RWPE1 (cell line): ENCODE measurements at regions not wholly inside any gene's neighbourhood (a gene's known extent, or its start where the extent isn't known, plus 50 kb on each side); places are given as distances from the start of the nearest gene placed in this dataset.

Source experiments
- CTCF ChIA-PET: fragments of 350-600 bp; sonication (Branson Sonifier 250); formaldehyde crosslinking; extraction: SDS; loops from one replicate; lab custom pipeline; 2021; lab: Yijun Ruan, JAX
- POLR2A ChIA-PET: fragments of 400-600 bp; formaldehyde crosslinking; extraction: SDS; loops from one replicate; lab custom pipeline; 2020; ENCODE audit warnings: antibody characterized with exemption; ENCODE audit not compliant: low non-redundant PET; lab: Yijun Ruan, JAX
- DNase-seq: peaks from one replicate; pipeline ENCODE4 v3.0.0; 2012; ENCODE audit warnings: low spot score
- H3K27ac ChIP-seq: fragments of 450-650 bp; 2 replicates; pipeline ENCODE4 v1.5.1; 2017
- CTCF ChIP-seq: fragments of 450-650 bp; conservative IDR thresholded peaks from 2 replicates; pipeline ENCODE4 v1.5.1; 2017; ENCODE audit warnings: low read depth, mild to moderate bottlenecking

- TF ChIP-seq CTCF, result no peak
- no peak for DNase-seq
- ChIA-PET CTCF (no interaction called here), POLR2A (no interaction called here)
- H3K27ac ChIP-seq, result no peak overlapping the region
Observed at GRCh38 chr18:28541934-28542333, 365.0 kb upstream of the CDH2 start.

- TF ChIP-seq CTCF, result no peak
- ChIA-PET POLR2A (no interaction called here), CTCF (no interaction called here)
- no peak for DNase-seq
- H3K27ac ChIP-seq, result no peak overlapping the region
Observed at GRCh38 chr18:28541276-28541930, 364.5 kb upstream of the CDH2 start.

- CTCF ChIA-PET, result no interaction called here
- no peak for DNase-seq
Observed at GRCh38 chr18:28529644-28530043, 352.7 kb upstream of the CDH2 start.

GRCh38 chr18:28526196-28526595, 349.3 kb upstream of the CDH2 start:
- CTCF ChIA-PET, result no interaction called here

More at GRCh38 chr18:28529644-28530043, 352.7 kb upstream of the CDH2 start:
- no peak overlapping the region for H3K27ac ChIP-seq
- TF ChIP-seq CTCF, result no peak
- POLR2A ChIA-PET, result no interaction called here

GRCh38 chr18:28523758-28524475, 347.0 kb upstream of the CDH2 start:
- DNase-seq, result no peak
- CTCF ChIA-PET, result interaction anchor here (0.7 kb wide), 1 partner anchor 504 kb away, joined by 3 read pairs; no protein-coding TSS in a partner anchor
- POLR2A ChIA-PET, result no interaction called here

More at GRCh38 chr18:28526196-28526595, 349.3 kb upstream of the CDH2 start:
- POLR2A ChIA-PET, result no interaction called here
- H3K27ac ChIP-seq, result no peak overlapping the region
- no peak for TF ChIP-seq CTCF
- DNase-seq, result no peak

GRCh38 chr18:28522236-28522635, 345.3 kb upstream of the CDH2 start:
- no peak for DNase-seq
- no peak for TF ChIP-seq CTCF
- no peak overlapping the region for H3K27ac ChIP-seq
- ChIA-PET CTCF (no interaction called here), POLR2A (no interaction called here)

More at GRCh38 chr18:28523758-28524475, 347.0 kb upstream of the CDH2 start:
- TF ChIP-seq CTCF, result no peak
- no peak overlapping the region for H3K27ac ChIP-seq
